ENCODE measurements at regions not wholly inside any gene's neighbourhood (a gene's known extent, or its start where the extent isn't known, plus 50 kb on each side); places are given as distances from the start of the nearest gene placed in this dataset.

DNA sequence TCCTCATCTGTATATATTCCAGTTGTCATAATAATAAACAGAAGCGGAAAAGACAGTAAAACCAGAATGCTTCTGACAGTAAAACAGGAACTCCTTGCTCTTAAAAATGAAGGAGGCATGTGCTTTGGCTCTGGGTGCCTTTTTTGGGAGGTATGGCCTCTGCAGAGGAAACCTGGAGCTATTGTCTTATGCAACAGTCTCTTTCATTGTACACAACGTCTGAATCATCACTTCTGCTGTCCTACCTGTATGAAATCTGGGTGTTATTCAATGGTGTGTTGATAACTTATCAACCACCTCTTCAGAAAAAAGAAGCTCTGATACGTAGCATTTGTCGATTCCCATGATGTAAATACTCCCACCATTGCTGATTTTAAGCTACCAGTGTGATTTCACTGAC lies 64.8 kb downstream of the CDCA7 start:
- DNase-seq (ENCODE audit: low read depth) = no peak
- no peak overlapping the region for H3K4me3 ChIP-seq (ENCODE audit: low read length)
- no peak for TF ChIP-seq CTCF (conservative IDR thresholded peaks at IDR 0.05; ENCODE audit: low read depth, low read length)

- TF ChIP-seq CTCF (conservative IDR thresholded peaks at IDR 0.05; ENCODE audit: low read depth, low read length) = no peak
Observed at GRCh38 chr2:173424886-173425285, 70.2 kb downstream of the CDCA7 start.

GRCh38 chr2:173427887-173428668 lies 73.4 kb downstream of the CDCA7 start:
- no peak overlapping the region for H3K4me3 ChIP-seq (ENCODE audit: low read length)
- DNase-seq (ENCODE audit: low read depth) = no peak
- no peak for TF ChIP-seq CTCF (conservative IDR thresholded peaks at IDR 0.05; ENCODE audit: low read depth, low read length)

More at GRCh38 chr2:173424886-173425285, 70.2 kb downstream of the CDCA7 start:
- no peak for DNase-seq (ENCODE audit: low read depth)
- no peak overlapping the region for H3K4me3 ChIP-seq (ENCODE audit: low read length)

- H3K4me3 ChIP-seq (ENCODE audit: low read length) = no peak overlapping the region
- no peak for DNase-seq (ENCODE audit: low read depth)
- no peak for TF ChIP-seq CTCF (conservative IDR thresholded peaks at IDR 0.05; ENCODE audit: low read depth, low read length)
Observed at GRCh38 chr2:173431191-173431590, 76.5 kb downstream of the CDCA7 start.

GRCh38 chr2:173432049-173432754 lies 77.5 kb downstream of the CDCA7 start:
- TF ChIP-seq CTCF (conservative IDR thresholded peaks at IDR 0.05; ENCODE audit: low read depth, low read length) = no peak
- no peak for DNase-seq (ENCODE audit: low read depth)
- no peak overlapping the region for H3K4me3 ChIP-seq (ENCODE audit: low read length)

DNA sequence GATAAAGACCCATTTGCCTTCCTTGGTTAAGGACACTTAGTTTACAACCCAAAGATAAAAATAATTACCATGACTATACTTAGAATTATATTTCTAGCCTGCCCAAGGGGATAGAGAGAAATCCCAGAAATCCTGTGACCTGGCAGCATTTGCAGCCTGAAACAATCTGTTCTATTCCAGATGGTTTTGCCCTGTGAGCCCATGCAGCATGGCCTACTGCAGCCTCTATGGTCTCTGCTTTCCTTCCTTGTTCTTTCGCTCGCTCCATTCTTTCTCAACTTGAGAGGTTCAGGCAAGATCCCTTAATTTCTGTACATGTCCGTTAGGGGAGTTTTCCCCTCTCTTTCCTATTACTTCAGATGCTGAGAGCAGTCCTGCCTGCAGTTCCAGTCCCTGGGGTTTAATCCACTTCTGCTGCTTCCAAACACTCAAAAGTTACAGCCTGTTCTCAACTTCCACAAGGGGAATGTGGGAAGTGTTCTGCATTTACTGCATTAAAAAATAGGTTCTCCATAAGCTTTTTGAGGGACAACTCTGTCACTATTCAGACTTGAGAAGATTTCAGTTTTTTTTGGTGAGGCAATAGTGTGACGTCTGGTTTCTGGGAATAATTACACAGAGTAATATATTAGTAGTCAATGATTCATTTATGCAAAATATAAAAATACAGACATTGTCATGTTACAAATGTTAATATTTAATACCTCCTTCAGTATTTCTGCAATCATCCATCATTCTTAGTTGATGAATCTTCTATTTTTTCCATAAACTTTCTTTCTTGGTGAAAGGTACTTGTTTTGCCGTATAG lies 80.3 kb downstream of the CDCA7 start:
- no peak for TF ChIP-seq CTCF (conservative IDR thresholded peaks at IDR 0.05; ENCODE audit: low read depth, low read length)
- no peak for DNase-seq (ENCODE audit: low read depth)

More for the DNA sequence above, 80.3 kb downstream of the CDCA7 start:
- no peak overlapping the region for H3K4me3 ChIP-seq (ENCODE audit: low read length)
